ENCODE measurements at regions not wholly inside any gene's neighbourhood (a gene's known extent, or its start where the extent isn't known, plus 50 kb on each side); places are given as distances from the start of the nearest gene placed in this dataset.

GRCh38 chr3:56981445-56982230 is 78.8 kb upstream of the SPATA12 start:
- TF ChIP-seq POLR2A (IDR thresholded peaks at IDR 0.05; ENCODE audit: extremely low read depth, insufficient read length) = no peak
- no peak for TF ChIP-seq MAX (IDR thresholded peaks at IDR 0.05; ENCODE audit: low read depth, low read length)
- no peak for TF ChIP-seq CTCF (IDR thresholded peaks at IDR 0.05; ENCODE audit: low read depth, low read length)

Measured in NB4 (cell line).